Muscle of leg (tissue), 3 donors: ENCODE measurements at regions not wholly inside any gene's neighbourhood (a gene's known extent, or its start where the extent isn't known, plus 50 kb on each side); places are given as distances from the start of the nearest gene placed in this dataset.
"Not testable (repeated sequence)": the region's sequence is repeated elsewhere in the genome, so short reads cannot be mapped to it uniquely, and the experiment has no call there.

Experiments used
- DNase-seq: peaks from one replicate; pipeline ENCODE4 v3.0.0; 2013
- H3K27ac ChIP-seq: one replicate; pipeline ENCODE4 v1.5.1; 2013; ENCODE audit warnings: mild to moderate bottlenecking, low read length, control low read depth
- H3K27me3 ChIP-seq: one replicate; pipeline ENCODE4 v1.6.1; 2013; ENCODE audit warnings: low read length; ENCODE audit not compliant: control insufficient read depth, insufficient read depth
- H3K36me3 ChIP-seq: one replicate; pipeline ENCODE4 v1.6.1; 2013; ENCODE audit warnings: low read length; ENCODE audit not compliant: control insufficient read depth, insufficient read depth
- H3K4me1 ChIP-seq: one replicate; pipeline ENCODE4 v1.6.1; 2013; ENCODE audit warnings: low read length; ENCODE audit not compliant: control insufficient read depth, insufficient read depth
- H3K4me3 ChIP-seq: one replicate; pipeline ENCODE4 v1.5.1; 2013; ENCODE audit warnings: low read length, control low read depth
- H3K9me3 ChIP-seq: replicated peaks from 2 replicates; pipeline ENCODE4 v1.6.1; 2013; ENCODE audit warnings: low read depth, low read length; ENCODE audit not compliant: control insufficient read depth
- WGBS: methylation state at CpG from one replicate; pipeline ENCODE4 v1.1.5; 2013; ENCODE audit warnings: missing lambda C conversion rate; ENCODE audit not compliant: insufficient coverage; 5-methylcytosine and 5-hydroxymethylcytosine counted together

DNA sequence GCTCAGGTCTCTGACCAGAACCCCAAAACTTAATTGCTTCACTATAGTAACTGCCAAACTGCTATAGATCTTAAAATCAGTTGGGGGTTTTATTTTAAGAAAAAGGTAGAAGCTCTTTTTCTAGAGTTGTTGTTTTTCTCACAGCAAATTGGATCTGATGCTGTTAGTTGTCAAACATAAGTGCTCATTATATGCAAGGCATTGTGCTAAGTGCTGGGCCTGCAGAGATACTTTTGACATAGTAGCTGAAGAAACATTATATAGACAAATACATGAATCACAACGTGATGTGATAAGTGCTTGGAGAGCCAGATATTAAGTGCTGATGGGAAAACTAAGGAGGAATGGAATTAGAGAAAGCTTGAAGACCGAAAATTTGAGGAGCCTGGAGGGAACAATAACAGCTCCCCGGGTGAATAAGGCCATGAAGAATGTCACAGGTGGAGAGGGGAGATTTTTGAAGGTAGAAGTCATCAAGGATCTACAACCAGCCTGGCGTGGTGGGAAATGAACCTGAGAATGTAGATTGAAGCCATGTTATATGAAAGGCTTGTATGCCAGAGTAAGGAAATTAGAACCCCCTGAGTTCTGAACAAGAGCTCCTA is 126.5 kb downstream of the DYRK2 start:
- H3K4me1 ChIP-seq: peaks cover 13% of the 10 kb centered on the region
- no peaks in the 10 kb centered on the region for H3K36me3 ChIP-seq
- H3K4me3 ChIP-seq: no peak overlapping the region
- no peaks in the 10 kb centered on the region for H3K9me3 ChIP-seq
- no peak for DNase-seq
- 79% methylated on average over 3 of the region's 4 CpGs for WGBS
- H3K27me3 ChIP-seq: no peaks in the 10 kb centered on the region
- H3K27ac ChIP-seq: peak overlapping the region; percentile 26

DNA sequence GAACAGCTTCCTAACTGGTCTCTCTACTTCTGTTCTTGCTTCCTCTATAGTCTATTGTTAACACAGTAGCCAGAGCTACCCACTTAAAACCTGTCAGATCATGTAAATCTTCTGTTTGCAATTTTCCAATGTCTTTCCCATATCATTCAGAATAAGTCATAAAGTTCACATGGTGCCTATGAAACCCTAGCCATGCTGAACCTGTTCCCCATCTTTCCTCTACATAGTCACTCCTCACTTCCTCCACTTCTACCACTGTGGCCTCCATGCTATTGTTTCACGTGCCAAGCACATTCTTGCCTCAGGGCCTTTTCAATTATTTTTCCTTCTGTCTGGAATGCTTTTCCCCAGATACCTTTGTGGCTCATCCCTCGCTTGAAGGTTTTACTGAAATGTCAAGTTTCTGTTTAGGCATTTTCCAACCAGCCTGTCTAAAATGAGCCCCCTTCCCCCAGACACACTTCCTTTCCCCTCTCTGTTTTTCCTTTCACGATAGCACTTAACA is 132.1 kb downstream of the DYRK2 start:
- Histone ChIP-seq H3K27me3 (no peaks in the 10 kb centered on the region), H3K27ac (no peak overlapping the region), H3K36me3 (no peaks in the 10 kb centered on the region), H3K4me3 (no peak overlapping the region), H3K9me3 (no peaks in the 10 kb centered on the region), H3K4me1 (peaks cover 2% of the 10 kb centered on the region)
- DNase-seq: no peak
- 56% methylated on average over 3 of the region's 3 CpGs for WGBS

DNA sequence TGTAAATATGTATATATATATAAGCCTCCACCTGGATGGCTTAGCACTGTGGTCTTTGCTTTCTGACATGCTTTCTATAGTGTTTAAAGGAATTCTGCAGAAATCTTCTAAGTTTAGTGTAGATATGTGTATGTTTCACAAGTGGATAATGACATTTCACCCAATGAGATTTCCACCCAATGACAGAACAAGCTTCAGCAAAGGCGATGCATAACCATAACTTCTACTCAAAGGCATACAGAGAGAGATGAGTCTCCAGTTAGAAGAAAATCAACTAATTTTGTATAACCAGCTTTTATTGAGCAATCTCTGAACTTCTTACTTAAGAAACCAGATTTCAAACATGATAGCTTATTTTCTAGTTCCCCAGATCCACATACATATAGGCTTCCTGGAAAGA is 134.0 kb downstream of the DYRK2 start:
- Histone ChIP-seq H3K4me3 (no peak overlapping the region), H3K36me3 (no peaks in the 10 kb centered on the region), H3K9me3 (no peaks in the 10 kb centered on the region), H3K4me1 (peaks cover 7% of the 10 kb centered on the region), H3K27ac (no peak overlapping the region), H3K27me3 (no peaks in the 10 kb centered on the region)
- DNase-seq: no peak
- no CpG with 5 or more reads among the region's 1 CpG for WGBS

DNA sequence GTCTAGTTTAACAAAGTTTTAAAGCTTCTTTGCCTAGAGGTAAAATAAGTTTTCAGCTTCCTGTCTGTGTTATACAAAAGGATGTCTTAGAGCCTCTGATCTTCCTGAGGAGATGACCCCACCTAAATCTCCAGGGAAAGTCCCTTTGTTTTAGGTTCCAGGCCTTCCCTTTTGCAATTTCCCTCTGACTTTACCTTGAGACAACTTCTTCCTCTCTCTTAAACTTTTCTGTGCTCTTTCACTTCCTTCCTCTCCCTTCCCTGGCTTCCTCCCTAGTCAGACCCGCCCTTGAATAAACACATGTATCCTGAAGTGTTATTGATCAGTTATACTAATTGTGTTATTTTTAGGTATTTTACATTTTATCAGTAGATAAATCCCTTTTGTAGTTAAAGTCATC is 134.8 kb downstream of the DYRK2 start:
- no peak for DNase-seq
- no CpG with 5 or more reads among the region's 1 CpG for WGBS
- Histone ChIP-seq H3K4me1 (peaks cover 7% of the 10 kb centered on the region), H3K27me3 (no peaks in the 10 kb centered on the region), H3K4me3 (no peak overlapping the region), H3K9me3 (no peaks in the 10 kb centered on the region), H3K36me3 (no peaks in the 10 kb centered on the region), H3K27ac (no peak overlapping the region)

DNA sequence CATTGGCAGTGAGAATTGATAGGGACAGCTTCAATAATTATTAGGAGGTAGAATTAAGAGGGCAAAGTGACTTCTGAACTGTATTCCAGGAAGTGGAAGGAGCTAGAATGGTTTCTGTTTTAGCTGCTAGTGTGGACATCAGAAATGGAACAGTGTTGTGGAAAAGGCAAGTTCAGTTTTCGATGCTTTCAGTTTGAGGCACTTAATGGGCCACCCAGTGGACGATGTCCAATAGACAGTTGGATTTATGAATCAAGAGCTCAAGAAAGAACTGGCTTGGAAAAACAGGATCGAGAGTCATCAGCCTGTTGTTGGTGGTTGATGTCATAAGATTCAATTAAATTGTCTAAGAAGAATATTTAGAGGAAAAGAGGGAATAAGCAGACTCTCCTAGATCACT is 136.3 kb downstream of the DYRK2 start:
- WGBS: 77% methylated on average over 3 of the region's 3 CpGs
- Histone ChIP-seq H3K4me1 (peaks cover 7% of the 10 kb centered on the region), H3K4me3 (no peak overlapping the region), H3K36me3 (no peaks in the 10 kb centered on the region), H3K27ac (no peak overlapping the region), H3K9me3 (no peaks in the 10 kb centered on the region), H3K27me3 (no peaks in the 10 kb centered on the region)
- DNase-seq: no peak

DNA sequence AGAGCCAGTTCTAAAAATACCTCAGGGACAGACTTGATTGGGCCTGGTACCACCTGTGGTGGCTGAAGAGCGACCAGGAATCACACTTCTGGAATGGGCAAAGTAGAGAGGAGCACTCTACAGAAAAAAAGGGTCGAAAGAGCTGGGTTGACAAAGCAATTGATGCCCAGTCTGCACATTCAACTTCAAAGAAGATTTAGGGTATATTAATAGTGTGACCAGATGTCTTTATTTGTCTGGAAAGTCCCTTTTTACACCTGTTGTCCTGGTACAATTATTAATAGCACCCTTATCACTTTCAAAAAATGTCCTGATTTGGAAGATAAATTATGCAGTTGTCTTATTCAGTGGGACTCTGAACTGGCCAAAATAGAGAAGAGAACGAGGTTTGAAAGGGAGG is 137.5 kb downstream of the DYRK2 start:
- peak overlapping the region; percentile 73 for H3K27ac ChIP-seq
- no peaks in the 10 kb centered on the region for H3K9me3 ChIP-seq
- no peaks in the 10 kb centered on the region for H3K27me3 ChIP-seq
- 75% methylated on average over 2 of the region's 3 CpGs for WGBS
- H3K4me3 ChIP-seq: no peak overlapping the region
- no peak for DNase-seq
- H3K4me1 ChIP-seq: peaks cover 7% of the 10 kb centered on the region
- H3K36me3 ChIP-seq: no peaks in the 10 kb centered on the region

DNA sequence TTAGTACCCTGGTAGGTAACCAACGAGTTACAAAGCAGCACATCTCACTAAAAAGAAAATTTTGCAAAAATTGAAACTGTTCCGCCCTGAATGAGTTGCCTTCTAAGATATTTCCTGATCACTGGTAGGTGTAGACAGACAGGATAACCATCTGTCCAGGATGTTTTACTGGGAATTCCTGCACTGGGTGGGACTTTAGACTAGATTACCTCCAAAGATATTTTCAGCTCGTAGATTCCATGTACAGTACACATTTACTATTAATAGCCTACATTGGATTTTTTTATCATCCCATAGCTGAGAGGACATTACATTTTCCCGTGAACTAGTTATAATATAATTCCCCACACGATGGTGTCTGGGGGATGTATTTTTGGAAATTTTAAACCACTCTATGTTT is 139.6 kb downstream of the DYRK2 start:
- Histone ChIP-seq H3K27ac (peak overlapping the region; percentile 73), H3K4me1 (peaks cover 10% of the 10 kb centered on the region), H3K9me3 (no peaks in the 10 kb centered on the region), H3K4me3 (no peak overlapping the region), H3K27me3 (no peaks in the 10 kb centered on the region), H3K36me3 (no peaks in the 10 kb centered on the region)
- WGBS: no CpG with 5 or more reads among the region's 5 CpGs
- DNase-seq: peak; percentile 58

DNA sequence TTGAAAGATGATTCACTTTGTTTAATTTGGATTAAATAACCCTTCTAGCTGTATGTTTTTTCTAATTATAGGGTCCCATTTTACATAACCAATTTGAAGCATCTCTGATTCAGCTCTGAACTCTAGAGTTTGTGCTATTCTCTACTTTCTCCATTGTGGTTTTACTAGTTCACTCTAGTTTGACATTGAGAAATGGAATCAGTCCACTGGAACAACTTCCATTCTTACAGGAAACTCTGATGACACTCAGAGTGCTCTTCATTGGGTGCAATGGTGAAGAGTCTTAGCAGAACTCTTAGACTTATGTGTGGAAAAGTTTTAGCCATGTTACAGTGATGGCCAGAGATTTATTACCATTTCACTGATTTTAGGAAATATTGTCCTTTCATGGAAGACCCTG is 140.7 kb downstream of the DYRK2 start:
- H3K9me3 ChIP-seq: no peaks in the 10 kb centered on the region
- no peaks in the 10 kb centered on the region for H3K27me3 ChIP-seq
- no peaks in the 10 kb centered on the region for H3K36me3 ChIP-seq
- H3K27ac ChIP-seq: peak overlapping the region; percentile 56
- DNase-seq: no peak
- peaks cover 10% of the 10 kb centered on the region for H3K4me1 ChIP-seq
- no peak overlapping the region for H3K4me3 ChIP-seq

DNA sequence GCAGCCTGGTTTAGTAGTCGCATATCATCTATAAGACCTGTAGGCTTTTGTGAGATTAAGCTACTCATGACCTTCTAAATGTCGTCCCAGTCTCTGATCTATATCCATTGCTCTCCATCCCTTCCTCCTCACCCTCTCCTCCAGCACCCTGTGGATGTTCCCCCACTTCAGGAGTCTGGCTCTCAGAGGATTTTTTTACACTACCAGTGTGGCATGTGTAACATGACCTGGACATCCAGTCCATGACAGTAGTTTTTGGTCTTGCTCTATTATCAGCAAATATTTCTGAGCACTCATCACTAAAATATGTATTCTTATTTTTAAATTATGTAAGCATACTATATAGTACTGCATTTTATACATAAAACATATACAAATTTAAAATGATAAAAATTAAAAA is 142.1 kb downstream of the DYRK2 start:
- WGBS: 90% methylated on average over 2 of the region's 2 CpGs
- Histone ChIP-seq H3K9me3 (no peaks in the 10 kb centered on the region), H3K4me1 (peaks cover 8% of the 10 kb centered on the region), H3K36me3 (no peaks in the 10 kb centered on the region), H3K27ac (peak overlapping the region; percentile 74), H3K27me3 (no peaks in the 10 kb centered on the region), H3K4me3 (no peak overlapping the region)
- DNase-seq: peak; percentile 45

DNA sequence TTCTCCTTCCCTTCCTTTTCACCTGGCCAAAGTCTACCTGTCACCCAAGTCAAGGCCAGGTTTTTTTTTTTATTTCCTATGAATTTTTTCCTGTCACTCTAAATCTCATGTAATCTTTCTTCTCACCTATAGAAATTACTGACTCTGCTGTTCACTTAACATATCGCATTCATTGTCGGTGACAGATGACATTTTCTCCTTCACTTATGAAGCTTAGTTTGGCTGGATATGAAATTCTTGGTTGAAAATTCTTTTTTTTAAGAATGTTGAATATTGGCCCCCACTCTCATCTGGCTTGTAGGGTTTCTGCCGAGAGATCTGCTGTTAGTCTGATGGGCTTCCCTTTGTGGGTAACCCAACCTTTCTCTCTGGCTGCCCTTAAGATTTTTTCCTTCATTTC is 142.8 kb downstream of the DYRK2 start:
- H3K27me3 ChIP-seq, H3K4me3 ChIP-seq, H3K36me3 ChIP-seq, H3K27ac ChIP-seq, DNase-seq, H3K9me3 ChIP-seq, H3K4me1 ChIP-seq: not testable (repeated sequence)
- WGBS: no CpG with 5 or more reads among the region's 3 CpGs

DNA sequence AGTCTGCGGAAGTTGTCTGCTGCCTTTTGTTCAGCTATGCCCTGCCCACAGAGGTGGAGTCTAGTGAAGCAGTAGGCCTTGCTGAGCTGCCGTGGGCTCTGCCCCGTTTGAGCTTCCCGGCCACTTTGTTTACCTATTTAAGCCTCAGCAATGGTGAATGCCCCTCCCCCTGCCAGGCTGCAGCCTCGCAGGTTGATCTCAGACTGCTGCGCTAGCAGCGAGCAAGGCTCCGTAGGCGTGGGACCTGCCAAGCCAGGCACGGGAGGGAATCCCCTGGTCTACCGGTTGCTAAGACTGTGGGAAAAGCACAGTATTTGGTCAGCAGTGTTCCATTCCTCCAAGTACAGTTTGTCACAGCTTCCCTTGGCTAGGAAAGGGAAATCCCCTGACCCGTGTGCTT is 143.6 kb downstream of the DYRK2 start:
- DNase-seq: no peak
- Histone ChIP-seq H3K36me3 (no peaks in the 10 kb centered on the region), H3K4me1 (peaks cover 4% of the 10 kb centered on the region), H3K27me3 (no peaks in the 10 kb centered on the region), H3K9me3 (no peaks in the 10 kb centered on the region), H3K27ac (peak overlapping the region; percentile 63), H3K4me3 (no peak overlapping the region)
- 91% methylated on average over 10 of the region's 12 CpGs for WGBS
